Lung (tissue), 11 donors: ENCODE measurements at regions not wholly inside any gene's neighbourhood (a gene's known extent, or its start where the extent isn't known, plus 50 kb on each side); places are given as distances from the start of the nearest gene placed in this dataset.

Source experiments
- ATAC-seq: fragments of 200-7000 bp; cut with Tn5 transposase; one replicate; pipeline ENCODE4 v1.9.1; 2020; ENCODE audit warnings: moderate number of reproducible peaks; ENCODE audit not compliant: insufficient read depth, low FRiP score
- DNase-seq, 3 donors: peaks; one replicate each; pipeline ENCODE4 v3.0.0-alpha.2; 2013 to 2017
- H3K27ac ChIP-seq, 2 donors: one replicate each; pipeline ENCODE4 v1.5.1; 2013; ENCODE audit warnings: mild to moderate bottlenecking in 2 of 2, moderate library complexity in 2 of 2, control low read depth in 1 of 2, inconsistent platforms in 1 of 2, low read depth in 1 of 2, low read length in 1 of 2
- H3K27me3 ChIP-seq, 3 donors: one replicate each; pipeline ENCODE4 v1.5.1; 2013; ENCODE audit warnings: low read length in 2 of 3; ENCODE audit not compliant: control insufficient read depth in 3 of 3, insufficient read depth in 3 of 3
- H3K36me3 ChIP-seq, 4 donors: one replicate each; pipeline ENCODE4 v1.5.1; 2013; ENCODE audit warnings: low read length in 4 of 4, mild to moderate bottlenecking in 1 of 4, moderate library complexity in 1 of 4; ENCODE audit not compliant: control insufficient read depth in 4 of 4, insufficient read depth in 4 of 4
- H3K4me1 ChIP-seq, 5 donors: one replicate each; pipeline ENCODE4 v1.5.1; 2013; ENCODE audit warnings: low read length in 5 of 5, mild to moderate bottlenecking in 2 of 5, moderate library complexity in 1 of 5; ENCODE audit not compliant: control insufficient read depth in 5 of 5, insufficient read depth in 5 of 5
- H3K4me3 ChIP-seq: one replicate; pipeline ENCODE4 v1.5.1; 2013; ENCODE audit warnings: mild to moderate bottlenecking, control low read depth, moderate library complexity
- H3K9ac ChIP-seq, 2 donors: one replicate each; pipeline ENCODE4 v1.5.1; 2013; ENCODE audit warnings: low read length in 2 of 2, control low read depth in 1 of 2; ENCODE audit not compliant: insufficient read depth in 1 of 2
- H3K9me3 ChIP-seq, 4 donors: one replicate each; pipeline ENCODE4 v1.5.1; 2013; ENCODE audit warnings: low read length in 3 of 4, mild to moderate bottlenecking in 1 of 4, moderate library complexity in 1 of 4; ENCODE audit not compliant: control insufficient read depth in 4 of 4, insufficient read depth in 3 of 4
- WGBS, 2 donors: extraction: QIAGEN DNeasy Blood & Tissue Kit; methylation state at CpG; one replicate each; pipeline ENCODE4 v1.1.7; 2013; 5-methylcytosine and 5-hydroxymethylcytosine counted together
- TF ChIP-seq, protein P1 (sequence below): IDR thresholded peaks from 2 replicates; pipeline ENCODE4 v1.5.1; 2012; ENCODE audit warnings: mild to moderate bottlenecking; ENCODE audit errors: control extremely low read depth, extremely low read depth
- donor health status: control.
- donor health status: control.
- donor health status: Bipolar disorder and iron deficiency.
- donor health status: healthy.
- donor health status: DM: yes; HTN: yes; CAD: no.

DNA sequence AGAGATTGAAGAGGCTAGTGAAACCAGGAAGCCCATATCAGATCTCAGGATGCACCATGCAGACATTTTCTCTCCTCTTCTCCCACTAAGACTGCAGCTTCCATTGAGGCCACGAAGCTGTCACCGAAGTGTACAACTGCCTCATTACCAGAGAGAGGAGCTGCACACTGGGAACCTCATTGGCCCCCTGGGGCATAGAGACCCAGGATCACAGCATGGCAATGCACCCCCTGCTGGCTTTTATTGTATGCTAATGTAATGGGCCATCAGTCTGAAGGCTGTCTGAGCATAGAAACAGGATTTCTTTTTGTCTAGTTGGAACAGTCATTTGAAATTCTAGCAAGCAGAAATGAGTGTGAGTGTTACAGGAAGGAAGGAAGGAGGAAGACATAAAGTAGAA is 861.6 kb upstream of the CELF4 start:
- Histone ChIP-seq H3K9ac (no peak overlapping the region), H3K4me1 (peaks cover 0 to 2% (median 0%) of the 10 kb centered on the region in 5 donors), H3K27me3 (no peaks in the 10 kb centered on the region), H3K9me3 (peaks cover 0 to 1% (median 0%) of the 10 kb centered on the region in 4 donors), H3K27ac (no peak overlapping the region), H3K36me3 (no peaks in the 10 kb centered on the region), H3K4me3 (no peak overlapping the region)
- TF ChIP-seq, protein P1, sequence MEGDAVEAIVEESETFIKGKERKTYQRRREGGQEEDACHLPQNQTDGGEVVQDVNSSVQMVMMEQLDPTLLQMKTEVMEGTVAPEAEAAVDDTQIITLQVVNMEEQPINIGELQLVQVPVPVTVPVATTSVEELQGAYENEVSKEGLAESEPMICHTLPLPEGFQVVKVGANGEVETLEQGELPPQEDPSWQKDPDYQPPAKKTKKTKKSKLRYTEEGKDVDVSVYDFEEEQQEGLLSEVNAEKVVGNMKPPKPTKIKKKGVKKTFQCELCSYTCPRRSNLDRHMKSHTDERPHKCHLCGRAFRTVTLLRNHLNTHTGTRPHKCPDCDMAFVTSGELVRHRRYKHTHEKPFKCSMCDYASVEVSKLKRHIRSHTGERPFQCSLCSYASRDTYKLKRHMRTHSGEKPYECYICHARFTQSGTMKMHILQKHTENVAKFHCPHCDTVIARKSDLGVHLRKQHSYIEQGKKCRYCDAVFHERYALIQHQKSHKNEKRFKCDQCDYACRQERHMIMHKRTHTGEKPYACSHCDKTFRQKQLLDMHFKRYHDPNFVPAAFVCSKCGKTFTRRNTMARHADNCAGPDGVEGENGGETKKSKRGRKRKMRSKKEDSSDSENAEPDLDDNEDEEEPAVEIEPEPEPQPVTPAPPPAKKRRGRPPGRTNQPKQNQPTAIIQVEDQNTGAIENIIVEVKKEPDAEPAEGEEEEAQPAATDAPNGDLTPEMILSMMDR: no peak
- WGBS, 2 donors: 87 to 94% methylated on average over 2 of the region's 2 CpGs
- ATAC-seq (no peak), DNase-seq (no peak)

DNA sequence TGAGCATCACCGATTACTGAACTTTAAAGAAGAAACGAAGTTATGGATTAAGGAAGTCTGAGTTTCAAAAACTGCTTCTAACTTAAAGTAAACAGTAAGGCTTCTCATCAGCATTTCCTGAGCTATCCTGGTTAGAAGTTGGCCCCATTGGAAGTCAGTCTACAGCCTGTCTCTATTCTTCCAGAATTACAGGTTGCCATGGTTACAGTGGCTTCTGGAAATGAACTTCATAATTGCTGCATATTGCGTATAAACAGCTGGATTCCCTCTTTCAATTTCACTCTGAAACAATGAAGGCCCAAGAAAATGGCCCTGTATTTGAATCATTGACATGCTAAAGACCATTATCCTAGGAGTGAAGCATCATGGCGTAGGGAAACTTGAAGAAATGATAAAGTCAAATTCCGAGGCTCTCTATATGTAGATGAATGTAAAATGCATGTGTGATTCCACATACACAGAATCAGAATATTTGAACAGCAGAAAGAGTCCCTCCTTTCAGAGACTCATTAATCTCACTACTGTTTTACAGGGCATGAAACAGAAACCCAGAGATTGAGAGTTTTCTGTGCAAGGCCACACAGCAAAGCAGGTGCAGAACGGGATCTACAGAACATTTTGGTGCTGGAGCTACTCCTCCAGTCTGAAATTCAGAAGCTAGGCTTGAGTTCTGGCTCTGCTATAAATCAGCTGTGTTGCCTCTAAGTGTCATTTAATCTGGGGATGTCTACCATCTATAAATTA is 856.4 kb upstream of the CELF4 start:
- Histone ChIP-seq H3K27me3 (no peaks in the 10 kb centered on the region), H3K27ac (no peak overlapping the region), H3K4me3 (no peak overlapping the region), H3K9ac (no peak overlapping the region), H3K4me1 (no peaks in the 10 kb centered on the region), H3K36me3 (no peaks in the 10 kb centered on the region), H3K9me3 (peaks cover 0 to 2% (median under 1%) of the 10 kb centered on the region in 4 donors)
- DNase-seq (peak in 2 of 3 donors; percentile 68), ATAC-seq (no peak)
- TF ChIP-seq, protein P1: no peak
- WGBS, 2 donors: 90 to 91% methylated on average over 6 of the region's 6 CpGs

DNA sequence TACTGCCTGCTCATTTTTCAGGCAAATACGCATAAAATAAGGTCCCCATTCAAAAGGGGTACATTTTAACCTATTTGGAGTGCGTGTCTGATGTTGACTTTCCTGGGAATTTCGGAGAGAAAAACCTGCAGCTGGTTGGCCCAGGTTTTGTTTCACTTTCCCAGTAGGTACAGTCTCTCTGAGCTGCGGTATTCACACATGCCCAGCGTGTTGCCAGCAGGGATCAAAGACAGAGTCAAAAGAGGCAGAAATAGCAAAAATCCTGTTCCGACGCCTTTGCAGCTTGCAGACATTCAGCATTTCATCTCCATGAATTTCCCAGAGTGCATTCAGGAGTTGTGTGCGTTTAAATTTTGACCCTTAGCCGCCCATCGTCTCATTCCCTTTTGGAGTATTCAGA is 855.4 kb upstream of the CELF4 start:
- ATAC-seq: no peak
- Histone ChIP-seq H3K9me3 (peaks cover 0 to 2% (median under 1%) of the 10 kb centered on the region in 4 donors), H3K9ac (no peak overlapping the region), H3K36me3 (no peaks in the 10 kb centered on the region), H3K4me1 (no peaks in the 10 kb centered on the region), H3K27me3 (no peaks in the 10 kb centered on the region), H3K4me3 (no peak overlapping the region), H3K27ac (no peak overlapping the region)
- WGBS, 2 donors: 68 to 81% methylated on average over 10 of the region's 10 CpGs
- TF ChIP-seq, protein P1: no peak
- DNase-seq: no peak

DNA sequence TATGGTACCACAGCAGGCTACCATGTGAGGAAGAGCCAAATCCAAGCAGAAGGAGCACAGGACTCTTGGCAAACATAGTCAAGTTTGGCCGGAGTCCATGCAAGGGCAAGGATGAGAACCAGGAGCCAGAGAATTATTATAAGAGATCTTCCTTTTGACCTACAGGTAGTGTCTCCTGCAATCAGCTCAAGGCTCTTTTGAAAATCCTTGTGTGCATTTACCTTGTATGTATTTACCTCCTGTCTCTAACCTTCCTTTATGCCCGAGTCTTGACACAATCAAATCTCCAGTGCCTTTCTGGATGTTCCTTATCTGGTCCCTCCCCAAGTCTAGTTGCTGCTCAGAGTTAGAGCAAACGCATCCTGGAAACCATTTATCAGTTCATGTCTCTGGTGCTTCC is 855.0 kb upstream of the CELF4 start:
- H3K27me3 ChIP-seq: no peaks in the 10 kb centered on the region
- H3K9ac ChIP-seq: no peak overlapping the region
- 62 to 76% methylated on average over 3 of the region's 3 CpGs for WGBS, 2 donors
- no peak overlapping the region for H3K4me3 ChIP-seq
- DNase-seq: no peak
- H3K4me1 ChIP-seq: no peaks in the 10 kb centered on the region
- TF ChIP-seq, protein P1: no peak
- H3K36me3 ChIP-seq: no peaks in the 10 kb centered on the region
- ATAC-seq: no peak
- H3K27ac ChIP-seq: no peak overlapping the region
- peaks cover 0 to 2% (median under 1%) of the 10 kb centered on the region in 4 donors for H3K9me3 ChIP-seq
